Activated CD4-positive, alpha-beta T cell treated with anti-CD3 and anti-CD28 coated beads, Interleukin-2, Interleukin-6, amounts not matched to agents 100 ng/mL and 50 ng/mL, durations not matched to agents 16 hours and 8 hours (primary cell): ENCODE measurements at regions not wholly inside any gene's neighbourhood (a gene's known extent, or its start where the extent isn't known, plus 50 kb on each side); places are given as distances from the start of the nearest gene placed in this dataset.
"Not testable (repeated sequence)": the region's sequence is repeated elsewhere in the genome, so short reads cannot be mapped to it uniquely, and the experiment has no call there.

Experiments used
- DNase-seq: peaks from one replicate; pipeline ENCODE4 v3.0.0-alpha.2; 2020

- DNase-seq, result no peak
Observed at GRCh38 chr4:132384709-132385108, 764.4 kb upstream of the PCDH10 start.

GRCh38 chr4:132386130-132386529 lies 763.0 kb upstream of the PCDH10 start:
- DNase-seq, result no peak

GRCh38 chr4:132387060-132387459 lies 762.0 kb upstream of the PCDH10 start:
- DNase-seq, result no peak

GRCh38 chr4:132395561-132395960 lies 753.5 kb upstream of the PCDH10 start:
- DNase-seq, result no peak

GRCh38 chr4:132396636-132397035 lies 752.5 kb upstream of the PCDH10 start:
- DNase-seq, result no peak

- no peak for DNase-seq
Observed at GRCh38 chr4:132417220-132417619, 731.9 kb upstream of the PCDH10 start.

- DNase-seq, result no peak
Observed at GRCh38 chr4:132427125-132427524, 722.0 kb upstream of the PCDH10 start.

- DNase-seq, result no peak
Observed at GRCh38 chr4:132437117-132437516, 712.0 kb upstream of the PCDH10 start.

GRCh38 chr4:132445386-132445785 lies 703.7 kb upstream of the PCDH10 start:
- DNase-seq, result no peak

GRCh38 chr4:132457987-132458386 lies 691.1 kb upstream of the PCDH10 start:
- DNase-seq, result not testable (repeated sequence)

- DNase-seq, result no peak
Observed at GRCh38 chr4:132479543-132479942, 669.6 kb upstream of the PCDH10 start.

GRCh38 chr4:132488555-132488954 lies 660.5 kb upstream of the PCDH10 start:
- no peak for DNase-seq

- no peak for DNase-seq
Observed at GRCh38 chr4:132493476-132493875, 655.6 kb upstream of the PCDH10 start.

- not testable (repeated sequence) for DNase-seq
Observed at GRCh38 chr4:132495267-132495812, 653.8 kb upstream of the PCDH10 start.

GRCh38 chr4:132498215-132498614 lies 650.9 kb upstream of the PCDH10 start:
- DNase-seq, result no peak

- peak; percentile 1 for DNase-seq
Observed at GRCh38 chr4:132502096-132502552, 647.0 kb upstream of the PCDH10 start.

- DNase-seq, result no peak
Observed at GRCh38 chr4:132504438-132504837, 644.7 kb upstream of the PCDH10 start.

- DNase-seq, result no peak
Observed at GRCh38 chr4:132506568-132506967, 642.5 kb upstream of the PCDH10 start.

GRCh38 chr4:132513491-132513890 lies 635.6 kb upstream of the PCDH10 start:
- no peak for DNase-seq

- no peak for DNase-seq
Observed at GRCh38 chr4:132526652-132527051, 622.4 kb upstream of the PCDH10 start.

- no peak for DNase-seq
Observed at GRCh38 chr4:132527817-132528216, 621.3 kb upstream of the PCDH10 start.

- no peak for DNase-seq
Observed at GRCh38 chr4:132530861-132531260, 618.2 kb upstream of the PCDH10 start.

GRCh38 chr4:132540268-132540667 lies 608.8 kb upstream of the PCDH10 start:
- no peak for DNase-seq

- DNase-seq, result no peak
Observed at GRCh38 chr4:132540797-132541196, 608.3 kb upstream of the PCDH10 start.

GRCh38 chr4:132542228-132542627 lies 606.9 kb upstream of the PCDH10 start:
- no peak for DNase-seq

- no peak for DNase-seq
Observed at GRCh38 chr4:132548463-132548862, 600.6 kb upstream of the PCDH10 start.
